ENCODE measurements at regions not wholly inside any gene's neighbourhood (a gene's known extent, or its start where the extent isn't known, plus 50 kb on each side); places are given as distances from the start of the nearest gene placed in this dataset.

DNA sequence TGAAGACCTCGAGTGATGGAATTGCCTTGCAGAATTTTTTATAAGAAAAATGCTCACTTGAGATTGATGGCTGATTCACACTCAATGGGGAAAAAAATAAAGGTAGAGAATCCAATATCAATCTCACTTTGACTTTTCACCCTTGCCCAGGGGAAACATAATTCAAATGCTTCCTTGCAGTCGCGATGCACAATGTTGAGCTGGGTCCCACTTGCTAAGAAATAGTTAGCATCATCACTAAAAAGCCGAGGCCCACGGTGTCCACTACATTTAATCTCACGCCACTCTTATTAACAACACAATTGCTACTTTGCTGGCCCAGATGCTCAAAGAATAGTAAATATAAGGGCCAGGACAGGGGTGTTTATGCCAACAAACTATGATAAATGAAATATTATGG lies 223.4 kb downstream of the SPTSSA start:
- no peak for DNase-seq

DNA sequence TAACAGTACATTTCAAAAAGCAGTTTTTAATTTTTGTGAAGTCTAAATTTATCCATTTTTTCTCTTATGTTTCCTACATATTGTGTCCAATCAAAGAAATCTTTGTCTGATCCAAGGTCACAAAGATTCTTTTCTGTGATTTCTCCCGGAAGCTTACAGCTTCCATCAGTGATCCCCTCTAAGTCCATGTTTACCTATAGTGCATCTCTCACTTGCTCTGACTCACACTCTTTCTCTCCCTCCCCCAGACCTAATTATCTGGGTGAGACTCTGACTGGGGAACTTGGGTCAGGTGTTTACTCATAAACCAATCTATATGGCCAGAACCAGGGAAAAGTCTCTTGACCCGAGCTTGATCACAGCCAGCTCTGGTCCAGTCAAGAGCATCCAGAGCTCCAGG lies 224.4 kb downstream of the SPTSSA start:
- no peak for DNase-seq

DNA sequence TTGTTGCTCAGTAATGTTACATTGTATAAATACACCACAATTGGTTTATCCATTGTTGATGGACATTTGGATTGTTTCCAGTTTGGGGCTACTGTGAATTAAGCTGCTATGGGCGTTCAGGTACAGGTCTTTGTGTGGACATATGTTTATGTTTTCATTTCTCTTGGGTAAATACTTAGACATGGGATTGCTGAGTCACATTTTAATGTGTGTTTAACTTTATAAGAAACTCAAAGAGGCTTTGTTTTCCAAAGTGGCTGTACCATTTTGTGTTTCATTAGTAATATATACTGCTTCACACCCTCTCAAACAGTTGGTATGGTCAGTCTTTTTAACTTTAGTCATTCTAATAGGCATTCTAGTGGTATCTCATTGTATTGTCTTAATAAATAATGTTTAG lies 225.0 kb downstream of the SPTSSA start:
- no peak for DNase-seq

DNA sequence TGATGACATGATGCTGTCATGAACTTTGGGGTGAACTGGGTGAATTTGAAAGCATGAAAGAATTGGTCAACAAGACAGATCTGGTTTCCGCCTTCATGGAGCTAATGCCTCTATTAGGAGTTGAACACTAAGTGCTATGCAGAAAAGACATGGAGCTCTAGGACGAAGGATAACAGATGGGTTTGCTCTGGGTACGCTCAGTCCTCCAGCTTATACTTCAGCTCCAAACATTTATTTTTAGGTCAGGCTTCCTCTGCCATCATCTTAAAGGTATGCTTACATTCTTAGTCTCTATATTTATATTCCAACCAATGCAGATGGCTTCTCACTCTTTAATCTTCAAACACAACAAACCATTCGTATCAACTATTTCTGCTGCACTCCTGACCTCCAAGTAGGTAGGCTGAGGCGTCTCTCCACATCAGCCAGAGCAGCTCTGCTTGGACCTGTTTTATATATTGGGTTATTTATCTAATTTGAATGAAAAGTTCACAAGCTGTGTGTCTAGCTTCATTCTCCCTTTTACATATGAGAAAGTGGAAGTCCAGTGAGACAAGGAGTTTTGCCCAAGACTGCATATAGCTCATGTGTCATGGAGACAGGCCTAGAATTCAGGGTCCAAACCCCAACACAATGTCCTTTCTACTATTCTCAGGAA lies 226.3 kb downstream of the SPTSSA start:
- no peak for DNase-seq

DNA sequence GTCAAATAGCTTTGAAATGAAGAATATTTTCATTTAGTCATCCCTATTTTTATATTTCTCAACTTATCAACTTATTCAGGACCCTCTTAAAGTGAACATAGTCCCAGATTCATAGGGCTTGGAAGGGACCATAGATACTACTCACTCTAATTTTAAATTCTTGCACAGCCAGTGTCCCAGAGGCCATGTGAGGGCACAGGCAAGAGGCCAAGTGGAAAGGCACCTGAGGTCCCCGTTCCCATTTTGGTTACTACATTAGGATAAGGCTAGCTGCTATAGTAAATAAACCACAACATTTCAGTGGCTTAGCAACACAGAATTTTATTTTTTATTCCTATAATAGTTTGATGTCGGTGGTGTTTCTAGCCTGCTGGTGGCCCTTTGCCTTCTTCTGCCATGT lies 227.8 kb downstream of the SPTSSA start:
- no peak for DNase-seq

DNA sequence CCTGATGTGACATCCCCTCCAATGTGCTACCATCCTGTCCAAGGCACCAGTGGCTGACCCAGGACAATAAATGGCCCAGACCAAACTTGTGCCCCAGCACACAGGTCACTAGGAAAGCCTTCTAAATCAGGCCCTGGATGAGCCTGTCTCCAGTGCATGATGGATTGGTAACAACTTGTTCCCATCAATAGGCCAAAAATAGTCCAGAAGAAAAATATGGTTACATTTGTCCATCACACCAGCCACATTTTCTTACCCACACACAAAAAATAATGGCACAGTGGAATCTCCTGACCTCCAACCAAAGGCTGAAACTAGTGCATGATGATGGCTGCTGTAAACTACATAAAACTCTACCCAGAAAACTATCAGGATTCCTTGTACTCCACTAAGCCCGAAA lies 228.4 kb downstream of the SPTSSA start:
- no peak for DNase-seq

DNA sequence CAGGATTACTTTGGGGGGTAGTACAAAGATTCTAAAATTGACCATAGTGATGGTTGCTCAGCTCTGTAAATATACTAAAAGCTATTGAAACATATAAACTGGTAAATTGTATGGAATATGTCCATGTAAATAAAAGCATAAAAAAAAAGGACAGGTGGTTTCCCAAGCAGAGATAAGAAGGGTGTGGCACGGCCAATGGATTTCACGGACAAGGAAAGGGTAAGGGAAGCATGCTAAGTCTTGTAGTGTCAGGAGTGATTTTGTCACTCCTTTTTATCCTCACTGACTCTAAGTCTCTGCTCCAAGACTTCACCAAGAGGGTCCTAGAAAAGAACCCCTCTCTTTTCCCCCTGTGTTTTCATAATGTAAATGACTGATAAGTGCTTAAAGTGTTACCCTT lies 229.2 kb downstream of the SPTSSA start:
- DNase-seq = no peak

DNA sequence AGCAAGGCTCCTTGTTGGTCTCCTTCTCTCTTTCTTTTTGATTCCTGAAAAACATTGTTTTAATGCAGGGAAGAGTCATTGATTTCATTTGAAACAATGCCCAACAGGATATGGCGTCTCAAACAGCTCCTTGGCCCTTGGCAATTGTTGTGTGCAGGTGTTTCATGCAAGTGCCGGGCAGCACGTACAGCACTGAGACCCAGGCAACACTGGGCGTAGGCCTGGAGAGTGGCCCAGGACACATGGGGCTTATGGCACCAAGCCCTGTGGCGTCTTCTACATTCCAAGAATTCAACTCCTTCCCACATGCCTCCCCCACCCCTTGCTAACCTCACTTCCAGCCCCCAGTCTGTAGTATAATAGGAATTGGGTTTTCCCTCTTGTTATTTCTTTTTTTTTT lies 230.4 kb downstream of the SPTSSA start:
- DNase-seq = no peak

DNA sequence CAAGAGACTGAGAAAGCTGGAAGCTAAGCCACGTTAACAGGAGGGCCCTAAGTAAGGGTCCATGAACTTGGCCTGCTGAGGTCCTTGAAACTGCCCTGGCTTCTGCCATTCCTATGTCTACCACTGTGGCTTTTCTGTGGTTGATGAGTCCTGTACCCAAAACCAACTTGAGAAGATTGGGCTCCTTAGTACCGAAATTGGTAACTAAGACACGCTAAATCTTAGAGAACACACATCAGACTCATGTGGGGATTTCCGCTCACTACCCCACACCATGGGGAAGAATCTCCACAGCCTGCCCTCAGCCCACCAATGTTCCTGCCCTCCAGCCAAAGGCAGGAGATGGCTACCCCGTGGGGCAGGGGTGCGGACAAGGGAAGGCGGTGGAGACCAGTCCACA lies 232.9 kb downstream of the SPTSSA start:
- no peak for DNase-seq

DNA sequence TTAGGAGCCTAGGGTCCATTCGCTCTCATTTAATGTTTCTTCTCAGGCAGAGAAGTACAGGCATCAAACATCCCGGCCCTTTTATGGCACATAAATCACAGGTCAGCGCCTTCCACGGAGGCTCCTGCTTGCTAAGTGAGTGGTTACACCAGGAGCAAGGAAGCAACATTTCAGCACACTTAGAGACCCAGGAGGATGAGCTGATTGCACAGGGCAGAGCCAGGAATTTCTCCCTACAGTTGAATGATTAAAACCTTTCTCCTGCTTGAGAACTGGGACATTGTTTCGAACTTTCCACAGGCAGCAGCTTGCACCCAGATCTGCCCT lies 233.4 kb downstream of the SPTSSA start:
- no peak for DNase-seq

DNA sequence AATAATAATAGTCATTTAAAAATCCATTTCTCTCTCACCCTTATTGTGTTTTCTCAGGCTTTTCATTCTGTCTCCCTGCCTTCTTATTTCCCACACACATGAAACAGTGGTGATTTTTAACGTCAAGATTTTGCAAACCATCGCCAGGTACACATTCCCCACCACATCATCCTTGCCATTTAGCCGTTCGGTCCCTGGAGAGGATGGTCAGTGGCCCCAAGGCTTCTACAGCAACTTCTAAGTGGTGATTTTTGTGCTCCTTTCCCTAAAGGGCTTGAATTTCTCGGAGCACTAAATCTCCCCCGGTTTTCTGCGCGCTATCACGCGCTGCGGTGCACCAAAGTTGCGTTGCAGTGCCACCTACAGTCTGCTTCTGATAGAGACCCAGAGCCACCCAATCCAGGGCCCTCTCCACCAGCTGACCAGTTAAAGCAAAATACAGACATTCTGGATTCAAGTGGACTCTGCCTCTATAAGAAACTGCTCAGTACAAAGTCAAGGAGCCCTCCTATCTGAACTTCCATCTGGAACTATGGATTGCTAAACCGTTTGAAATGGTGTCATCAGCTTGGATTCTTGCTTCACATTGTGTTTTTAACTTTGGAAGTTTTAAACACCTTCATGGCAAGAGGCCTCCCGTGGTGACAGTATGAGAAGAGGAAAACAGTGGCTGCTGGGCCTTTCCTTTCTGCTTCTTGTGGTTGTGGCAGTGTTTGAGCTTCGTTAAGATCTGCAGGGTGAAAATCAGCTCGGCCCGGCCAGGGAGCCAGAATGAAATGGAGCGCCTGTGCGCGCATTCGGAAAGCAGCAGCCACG lies 234.0 kb downstream of the SPTSSA start:
- DNase-seq = peak; percentile 77

DNA sequence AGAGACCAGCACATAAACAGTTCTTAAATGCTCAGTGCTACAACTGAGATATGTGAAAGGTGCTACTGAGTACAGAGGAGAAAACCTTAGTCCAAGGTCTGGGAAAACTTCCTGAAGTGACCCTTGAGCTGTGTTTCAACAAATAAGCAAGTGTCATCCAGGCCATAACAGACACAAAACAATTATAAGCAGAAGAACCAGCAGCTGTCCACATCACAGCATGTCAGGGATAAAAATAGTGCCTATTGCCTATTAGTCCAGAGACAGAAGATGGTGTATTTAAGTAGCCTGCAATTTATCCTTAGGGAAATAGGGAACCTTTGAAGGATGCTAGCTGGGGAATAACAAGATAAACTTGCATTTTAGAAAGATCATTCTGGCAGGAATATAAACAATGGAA lies 237.8 kb downstream of the SPTSSA start:
- no peak for DNase-seq

DNA sequence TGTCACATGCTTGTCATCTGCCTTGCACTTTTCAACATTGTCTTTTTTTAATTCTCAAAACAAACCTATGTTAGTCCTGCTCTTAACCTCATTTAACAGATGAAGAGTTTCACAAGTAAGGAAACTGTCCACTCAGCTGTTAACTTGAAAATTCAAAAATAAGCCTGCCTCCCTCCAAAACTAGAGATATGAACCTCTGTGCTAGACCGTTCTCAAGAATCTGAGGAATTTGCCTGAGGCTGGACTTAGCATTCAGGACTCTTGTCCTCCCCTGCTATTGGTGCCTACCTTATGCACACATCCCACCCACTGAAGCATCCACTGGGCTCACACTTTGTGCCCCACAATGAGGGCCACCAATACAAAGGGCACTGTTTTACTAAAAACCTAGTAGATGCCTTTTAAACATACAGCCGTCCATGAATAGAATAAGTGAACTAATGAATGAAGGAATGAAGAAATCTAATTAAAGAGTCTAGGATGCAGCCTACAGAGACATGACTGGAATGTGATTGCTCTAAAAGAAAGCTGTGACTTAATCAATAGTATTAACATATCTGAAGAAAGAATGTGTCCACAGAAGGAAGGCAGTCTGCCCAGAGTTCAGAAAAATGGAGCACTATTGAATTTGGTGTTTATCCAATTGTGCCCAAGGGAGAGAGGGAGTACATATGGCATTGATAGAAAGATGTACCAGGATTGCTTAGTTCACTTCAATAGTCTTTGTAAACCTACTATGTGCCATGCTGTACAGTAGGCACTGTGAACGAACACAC lies 238.5 kb downstream of the SPTSSA start:
- no peak for DNase-seq

DNA sequence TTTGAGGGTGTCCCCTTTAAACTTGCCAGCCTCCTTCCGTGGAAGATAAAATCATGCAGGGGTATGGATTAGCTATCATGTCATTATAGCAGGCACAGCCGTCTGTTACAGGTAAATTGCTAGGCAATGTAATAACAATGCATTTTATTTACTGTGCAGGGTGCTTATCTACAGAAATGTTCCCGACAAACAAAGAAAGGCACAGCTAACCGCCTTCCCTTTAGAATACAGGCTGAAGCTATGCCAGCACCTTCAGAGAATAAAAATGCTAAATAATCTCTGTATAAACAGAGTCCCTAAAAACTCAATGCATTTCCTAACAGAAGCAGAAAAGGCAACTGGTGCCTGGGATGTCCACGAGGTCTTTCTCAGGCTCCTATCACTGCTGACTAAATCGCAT lies 239.2 kb downstream of the SPTSSA start:
- DNase-seq = no peak

DNA sequence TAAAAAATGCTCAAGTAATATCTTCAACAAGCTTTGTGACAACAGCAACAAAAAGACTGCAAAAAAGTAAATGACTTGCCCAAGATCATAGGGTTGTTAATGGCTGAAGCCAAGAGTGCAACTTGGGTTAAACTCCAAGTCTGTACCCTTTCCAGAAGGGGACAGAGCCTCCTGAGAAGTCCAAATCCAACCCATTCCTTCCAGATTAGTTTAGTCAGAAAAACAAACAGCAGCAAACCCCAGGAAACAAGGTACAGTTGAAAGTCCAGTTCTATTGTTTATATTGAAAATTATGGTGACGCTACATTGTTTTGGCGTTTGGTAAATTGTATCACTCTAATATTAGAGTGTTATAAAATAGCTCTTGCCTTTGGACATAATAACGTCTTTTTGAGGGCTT lies 239.9 kb downstream of the SPTSSA start:
- no peak for DNase-seq

DNA sequence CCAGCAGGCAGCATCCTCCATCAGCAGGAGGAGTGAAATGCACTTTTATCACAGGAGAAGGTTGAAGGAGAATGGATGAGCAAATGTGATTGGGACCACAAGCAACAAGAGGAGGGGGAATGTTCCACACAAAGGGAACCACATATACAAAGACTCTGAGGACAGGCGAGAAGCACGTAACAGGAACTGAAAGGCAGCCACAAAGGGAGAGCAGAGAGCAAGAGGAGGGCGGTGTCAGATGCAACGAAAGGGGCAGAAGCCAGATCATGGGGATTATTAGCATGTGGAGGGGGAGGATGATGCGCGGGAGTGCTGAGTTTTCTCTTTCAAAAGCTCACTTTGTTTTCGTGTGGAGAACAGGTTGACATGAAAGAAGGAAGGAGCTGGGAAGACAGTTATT lies 241.1 kb downstream of the SPTSSA start:
- peak; percentile 22 for DNase-seq

DNA sequence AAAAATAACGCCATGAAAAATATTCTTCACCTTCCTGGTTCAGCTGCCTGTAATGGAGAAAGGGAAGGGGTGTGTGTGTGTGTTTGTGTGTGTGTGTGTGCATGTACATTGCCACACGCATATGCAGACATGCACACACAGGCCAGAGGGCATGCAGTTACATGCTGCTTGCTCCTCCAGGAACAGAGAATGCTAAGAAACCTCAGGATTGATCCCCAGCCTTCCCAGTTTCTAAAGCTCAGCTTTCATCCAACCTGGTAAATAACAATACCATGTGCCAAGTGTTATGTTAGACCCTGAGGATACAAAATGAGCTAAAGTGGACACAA lies 241.7 kb downstream of the SPTSSA start:
- DNase-seq = no peak

DNA sequence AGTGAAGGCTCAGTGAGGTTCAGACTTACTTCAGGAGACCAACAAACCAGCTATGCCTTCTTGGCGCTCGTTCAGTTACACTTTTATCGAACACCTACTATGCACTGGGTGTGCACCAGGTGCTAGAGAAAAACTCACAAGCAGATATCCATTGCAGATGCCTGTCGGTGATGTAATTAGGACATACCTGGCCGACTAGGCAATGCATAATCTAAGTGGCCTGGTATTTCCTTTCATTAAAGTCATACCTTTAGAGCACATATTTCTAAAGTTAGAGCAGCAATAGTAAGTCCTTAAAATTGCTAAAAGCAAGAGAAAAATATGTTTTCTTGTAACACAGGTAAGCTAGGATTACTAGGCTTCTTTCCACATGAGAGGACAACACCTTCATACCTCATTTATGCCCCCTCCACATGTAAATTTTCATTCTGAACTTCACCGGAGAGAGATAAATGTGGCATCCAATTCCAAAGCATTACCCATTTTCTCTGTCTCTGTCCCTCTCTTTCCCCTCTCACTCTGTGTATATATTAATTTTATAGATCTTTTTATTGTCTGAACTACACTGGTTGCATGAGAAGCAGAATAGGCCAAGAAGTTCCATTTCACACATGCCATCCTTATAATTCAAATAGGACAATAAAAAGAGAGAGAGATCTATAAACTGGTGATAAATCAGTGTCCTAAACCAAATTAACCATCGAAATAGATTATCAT lies 242.2 kb downstream of the SPTSSA start:
- DNase-seq = no peak

DNA sequence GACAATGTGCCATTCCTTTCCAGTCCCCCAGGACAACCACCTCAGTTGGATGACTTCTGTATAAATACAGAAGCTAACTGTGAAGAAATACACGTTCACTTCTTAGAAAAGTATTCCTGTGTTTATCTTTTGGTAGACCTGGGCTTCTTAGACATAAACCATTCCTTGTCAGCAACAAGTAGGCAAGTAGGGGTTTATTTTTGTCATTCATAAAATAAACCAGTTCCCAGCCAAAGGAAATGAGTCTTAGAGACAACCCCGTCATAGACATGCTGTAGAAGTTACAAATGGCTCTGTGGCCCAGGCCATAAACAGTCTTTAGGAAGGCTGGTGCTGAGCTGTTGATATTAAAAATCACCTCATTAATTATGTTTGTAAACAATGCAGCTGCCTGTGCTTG lies 243.2 kb downstream of the SPTSSA start:
- no peak for DNase-seq

DNA sequence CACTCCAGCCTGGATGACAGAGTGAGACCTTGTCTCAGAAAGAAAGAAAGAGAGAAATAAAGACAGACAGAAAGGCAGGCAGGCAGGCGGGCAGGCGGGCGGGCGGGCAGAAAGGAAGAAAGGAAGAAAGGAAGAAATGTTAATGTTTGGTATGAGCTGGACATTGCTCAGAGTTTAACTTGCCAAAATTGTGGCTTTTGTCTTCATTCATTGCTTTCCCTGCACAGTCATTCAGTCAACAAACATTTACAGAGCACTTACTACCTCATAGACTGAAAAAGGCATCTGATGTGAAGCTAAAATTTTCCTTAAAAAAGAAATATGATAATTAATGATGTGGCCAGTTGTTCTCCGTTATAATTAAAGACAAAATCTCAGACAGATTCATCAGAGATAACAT lies 247.1 kb downstream of the SPTSSA start:
- DNase-seq = no peak

DNA sequence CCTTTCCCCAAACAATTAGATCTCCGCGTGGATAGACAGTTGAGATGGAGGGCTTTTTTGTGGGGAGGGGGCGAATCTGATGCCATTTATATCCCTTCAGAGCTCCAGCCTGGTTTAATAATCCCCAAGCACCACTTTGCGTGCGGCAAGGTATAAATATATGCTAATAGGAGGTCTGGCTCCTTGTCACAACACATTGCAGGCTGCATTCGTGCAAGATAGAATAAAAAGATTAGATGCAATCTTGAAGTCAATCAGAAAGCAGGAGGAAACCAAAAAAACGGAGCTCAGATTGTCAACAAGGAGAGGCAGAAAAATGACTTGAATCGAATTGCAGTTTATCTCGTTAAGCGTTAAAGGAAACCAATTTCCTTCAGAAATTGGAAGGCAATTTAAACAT lies 248.7 kb downstream of the SPTSSA start:
- DNase-seq = no peak

DNA sequence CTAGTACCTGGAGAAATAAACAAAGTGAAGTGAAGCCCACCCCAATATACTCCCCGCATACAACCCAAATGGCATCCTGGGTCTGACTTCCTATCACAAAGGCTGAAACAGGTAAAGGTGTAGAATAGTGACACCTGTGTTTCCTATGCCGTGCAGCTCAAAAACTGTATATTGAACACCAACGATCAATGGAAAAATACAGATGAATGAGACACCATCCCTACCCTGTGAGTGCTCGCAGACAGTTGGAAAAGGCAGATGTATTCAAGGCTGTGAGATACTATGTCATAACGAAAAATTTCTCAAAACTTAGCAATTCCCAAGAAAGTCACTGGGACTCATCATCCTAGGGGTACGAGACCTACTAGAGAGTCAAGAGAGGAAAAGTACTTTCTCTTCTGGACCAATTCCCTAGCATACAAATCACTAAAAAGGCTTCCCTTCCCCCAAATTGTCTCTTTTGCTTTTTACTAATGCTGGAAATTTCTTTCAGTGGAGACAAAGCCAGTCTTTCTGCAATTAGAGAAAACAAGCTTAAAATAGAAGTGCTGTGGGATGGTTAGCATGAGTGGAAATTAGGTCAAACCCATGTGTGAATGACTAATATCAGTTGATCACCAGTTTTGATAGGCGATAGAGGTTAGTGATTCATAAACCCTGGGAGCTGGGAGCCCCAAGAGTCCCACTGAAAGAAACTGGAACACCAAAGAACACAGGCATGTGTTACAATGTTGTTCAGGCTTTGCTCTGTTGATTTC lies 249.7 kb downstream of the SPTSSA start:
- DNase-seq = no peak

DNA sequence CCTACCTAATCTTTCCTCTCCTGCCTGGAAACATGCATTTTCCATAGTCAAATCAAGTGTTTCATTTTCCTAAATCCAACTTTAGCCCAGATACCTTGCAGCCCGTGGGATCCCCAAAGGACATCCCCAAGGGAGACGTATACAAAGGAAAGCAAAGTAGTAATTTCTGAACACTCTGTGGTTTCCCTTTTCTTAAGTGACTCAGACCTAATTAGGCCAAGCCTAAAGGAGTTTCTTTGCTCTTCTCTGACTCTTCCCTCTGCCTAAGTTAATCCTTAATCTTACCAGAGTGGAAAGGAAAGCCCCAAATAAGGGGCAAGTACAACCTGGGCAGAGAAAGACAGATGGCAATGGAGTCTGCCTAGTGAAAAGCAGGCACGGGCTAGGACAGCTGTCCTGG lies 250.3 kb downstream of the SPTSSA start:
- DNase-seq = no peak

All from hematopoietic multipotent progenitor cell treated with erythropoietin and hydrocortisone succinate and interleukin-3 and kit ligand, for 4 days (in vitro differentiated cells).